ENCODE measurements at regions not wholly inside any gene's neighbourhood (a gene's known extent, or its start where the extent isn't known, plus 50 kb on each side); places are given as distances from the start of the nearest gene placed in this dataset.

DNA sequence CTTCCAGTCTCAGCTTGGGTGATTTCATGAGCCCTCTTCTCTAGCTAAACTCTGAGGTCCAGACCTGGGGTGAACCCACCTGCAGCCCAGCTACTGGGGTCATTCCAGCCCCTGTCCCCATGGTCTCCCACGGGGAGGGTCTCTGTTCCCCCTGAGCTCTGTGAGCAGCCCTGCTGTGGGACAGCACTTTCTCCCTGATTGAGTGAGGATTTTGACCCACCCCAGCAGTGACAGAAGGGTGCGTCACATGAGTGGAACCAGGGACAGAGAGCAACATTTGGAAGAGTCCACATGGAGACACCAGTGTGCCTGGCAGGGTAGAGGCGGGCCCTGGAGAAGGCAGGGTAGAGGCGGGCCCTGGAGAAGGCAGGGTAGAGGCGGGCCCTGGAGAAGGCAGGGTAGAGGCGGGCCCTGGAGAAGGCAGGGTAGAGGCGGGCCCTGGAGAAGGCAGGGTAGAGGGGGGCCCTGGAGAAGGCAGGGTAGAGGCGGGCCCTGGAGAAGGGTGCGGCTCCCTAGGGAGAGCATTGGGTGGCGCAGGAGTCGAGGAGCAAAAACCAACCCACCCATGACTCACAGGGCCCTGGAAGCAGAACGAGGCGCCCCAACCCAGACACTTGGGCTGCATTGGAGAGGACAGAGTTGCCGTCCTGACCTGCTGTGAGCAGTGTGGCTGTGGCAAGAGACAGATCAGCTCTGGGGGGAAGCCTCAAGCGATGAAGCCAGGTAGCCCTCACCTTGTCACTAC, 227.7 kb upstream of the B3GAT1 start:
- DNase-seq: no peak

DNA sequence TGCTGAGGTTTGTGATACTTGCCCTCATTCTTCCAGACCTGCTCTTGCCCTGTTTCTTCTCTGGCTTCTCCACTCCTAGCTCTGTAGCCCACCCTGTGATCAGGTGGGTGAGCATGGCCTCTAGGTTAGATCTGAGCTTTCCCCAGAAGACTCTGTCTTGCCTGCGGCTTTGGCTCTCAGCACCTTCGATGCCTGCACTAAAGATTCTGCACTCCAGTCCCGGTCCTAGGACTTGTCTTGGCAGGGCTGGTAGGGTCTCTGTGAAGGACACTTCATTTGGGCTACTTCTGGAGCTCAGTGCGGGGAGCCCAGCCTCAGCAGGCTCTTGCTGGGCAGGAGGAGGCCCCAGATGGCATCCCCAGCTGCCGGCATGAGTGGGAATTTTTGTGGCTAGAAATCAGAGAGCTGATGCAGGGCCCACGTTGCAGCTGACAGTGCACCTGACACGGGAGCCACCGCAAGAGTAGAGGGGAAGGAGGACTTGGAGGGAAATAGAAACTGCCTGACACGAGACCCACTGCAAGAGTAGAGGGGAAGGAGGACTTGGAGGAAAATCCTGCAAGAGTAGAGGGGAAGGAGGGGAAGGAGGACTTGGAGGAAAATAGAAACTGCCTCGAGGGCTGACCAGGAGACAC, 226.9 kb upstream of the B3GAT1 start:
- DNase-seq: peak; percentile 50

GRCh38 chr11:134637091-134638015, 225.3 kb upstream of the B3GAT1 start:
- DNase-seq: no peak

GRCh38 chr11:134636071-134636470, 224.0 kb upstream of the B3GAT1 start:
- no peak for DNase-seq

DNA sequence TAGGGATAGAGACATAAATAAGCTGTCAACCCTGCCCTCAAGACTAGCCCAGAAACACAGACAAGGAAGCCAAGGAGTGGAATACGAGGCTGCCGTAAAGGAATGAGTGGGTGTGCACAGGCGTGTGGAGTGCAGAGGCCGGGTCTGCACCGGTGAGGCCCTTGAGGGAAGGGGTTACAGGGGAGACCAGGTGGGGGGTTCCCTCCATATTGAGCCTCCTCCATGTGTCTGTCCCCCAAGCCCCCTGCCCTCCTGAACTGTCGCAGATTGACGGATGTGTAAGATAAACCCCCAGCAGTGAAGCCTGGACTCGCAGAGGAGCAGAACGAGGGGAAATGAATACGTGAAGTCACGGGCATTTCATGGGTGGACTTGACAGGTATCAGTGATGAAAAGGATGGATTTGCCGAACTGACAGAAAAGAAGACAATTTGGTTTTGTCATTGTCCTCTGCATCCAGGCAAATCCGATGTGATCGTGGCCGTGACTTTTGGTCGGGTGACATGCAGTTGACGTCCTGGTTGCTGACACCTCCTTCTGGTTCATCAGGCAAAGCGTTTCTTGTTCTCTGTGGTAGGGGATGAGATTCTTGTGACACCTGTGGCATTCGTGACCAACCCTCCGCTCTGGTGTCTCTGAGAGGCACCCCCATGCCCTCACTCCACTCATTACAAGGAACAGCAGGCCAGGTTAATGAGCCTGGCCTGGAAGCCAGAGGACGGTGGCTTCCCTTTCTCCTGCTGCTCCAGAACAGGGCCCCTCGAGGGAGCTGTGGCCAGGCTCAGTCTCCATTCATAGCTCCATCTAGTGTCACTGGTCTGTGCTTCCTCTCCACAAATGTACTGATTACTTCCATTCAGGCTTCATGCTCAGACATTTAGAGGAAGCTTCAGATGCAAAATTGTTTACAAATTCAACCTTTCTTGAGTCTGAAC, 223.1 kb upstream of the B3GAT1 start:
- no peak for DNase-seq

- no peak for DNase-seq
Observed at GRCh38 chr11:134633276-134633675, 221.2 kb upstream of the B3GAT1 start.

- DNase-seq: no peak
Observed at GRCh38 chr11:134632347-134633119, 220.5 kb upstream of the B3GAT1 start.

DNA sequence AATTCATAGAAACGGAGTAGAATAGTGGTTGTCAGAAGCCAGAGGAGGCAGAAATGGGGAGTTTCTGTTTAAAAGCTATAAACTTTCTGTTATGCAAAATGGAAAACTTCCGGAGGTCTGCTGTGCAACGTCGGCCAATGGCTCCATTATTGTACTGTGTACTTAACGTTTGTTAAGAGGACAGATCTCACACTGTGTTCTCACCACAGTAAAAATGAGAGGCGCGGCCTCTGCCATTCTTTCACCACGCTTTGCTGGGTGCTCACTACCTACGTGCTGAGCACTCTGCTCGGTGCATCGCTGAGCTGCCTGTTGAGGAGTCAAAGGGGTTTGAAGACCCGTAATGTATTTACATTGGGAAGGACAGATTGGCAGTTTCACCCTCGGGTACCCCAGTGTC, 218.8 kb upstream of the B3GAT1 start:
- no peak for DNase-seq

DNA sequence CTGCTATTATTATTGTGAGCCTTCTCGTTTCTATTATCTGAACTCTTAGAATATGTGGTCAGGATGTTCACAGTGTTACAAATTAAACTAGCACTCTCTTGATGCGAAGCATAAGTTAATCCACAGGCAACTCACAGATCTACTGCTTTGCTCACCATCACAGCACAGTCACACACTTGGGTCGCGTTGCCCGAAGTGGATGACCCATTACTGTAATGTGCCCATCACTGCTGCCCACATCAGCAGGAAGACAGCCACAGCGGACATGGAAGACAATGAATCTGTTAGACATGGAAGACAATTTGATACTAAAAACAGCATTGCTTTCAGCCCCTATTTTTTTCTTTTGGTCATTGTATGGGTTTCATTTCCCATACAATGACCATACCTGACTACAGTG, 216.4 kb upstream of the B3GAT1 start:
- no peak for DNase-seq

- no peak for DNase-seq
Observed at GRCh38 chr11:134626032-134626431, 214.0 kb upstream of the B3GAT1 start.

GRCh38 chr11:134625631-134626030, 213.6 kb upstream of the B3GAT1 start:
- DNase-seq: no peak

DNA sequence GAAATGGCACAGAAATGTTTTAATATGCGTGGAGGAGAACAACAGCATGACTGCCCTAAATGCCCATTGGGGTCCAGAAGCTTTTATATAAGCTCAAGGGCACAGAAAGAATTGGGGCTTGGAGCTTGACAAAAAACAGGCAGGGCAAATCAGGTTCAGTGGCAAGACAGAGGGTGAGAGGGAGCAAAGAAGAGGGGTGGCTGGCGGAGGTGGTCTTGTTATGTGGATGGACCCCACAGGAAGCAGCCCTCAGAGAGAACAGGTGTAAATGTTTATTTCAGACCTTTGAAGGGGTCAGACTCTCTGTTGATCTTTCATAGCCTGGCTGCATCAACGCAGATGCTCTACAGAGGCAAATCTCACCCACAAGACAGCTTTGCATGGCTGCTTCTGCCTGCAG, 213.1 kb upstream of the B3GAT1 start:
- DNase-seq: no peak

- no peak for DNase-seq
Observed at GRCh38 chr11:134624166-134624920, 212.3 kb upstream of the B3GAT1 start.

- no peak for DNase-seq
Observed at GRCh38 chr11:134623711-134624110, 211.7 kb upstream of the B3GAT1 start.

GRCh38 chr11:134622458-134622857, 210.4 kb upstream of the B3GAT1 start:
- DNase-seq: no peak

GRCh38 chr11:134617360-134617759, 205.3 kb upstream of the B3GAT1 start:
- no peak for DNase-seq

DNA sequence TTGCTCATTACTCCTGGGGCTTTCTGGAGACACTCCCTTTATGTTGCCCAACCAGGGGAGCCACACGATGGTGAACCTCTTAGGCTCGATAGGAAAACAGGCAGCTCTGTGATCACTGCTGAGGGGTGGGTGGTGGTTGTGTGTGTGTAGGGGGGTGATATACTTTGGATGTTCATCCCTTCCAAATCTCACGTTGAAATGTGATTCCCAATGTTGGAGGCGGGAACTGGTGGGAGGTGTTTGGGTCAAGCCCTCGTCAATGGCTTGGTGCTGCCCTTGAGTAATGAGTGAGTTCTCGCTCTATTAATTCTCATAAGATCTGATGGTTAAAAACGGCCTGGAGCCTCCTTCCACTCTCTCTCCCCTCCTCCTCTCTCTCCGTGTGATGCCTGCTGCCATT, 204.0 kb upstream of the B3GAT1 start:
- DNase-seq: no peak

DNA sequence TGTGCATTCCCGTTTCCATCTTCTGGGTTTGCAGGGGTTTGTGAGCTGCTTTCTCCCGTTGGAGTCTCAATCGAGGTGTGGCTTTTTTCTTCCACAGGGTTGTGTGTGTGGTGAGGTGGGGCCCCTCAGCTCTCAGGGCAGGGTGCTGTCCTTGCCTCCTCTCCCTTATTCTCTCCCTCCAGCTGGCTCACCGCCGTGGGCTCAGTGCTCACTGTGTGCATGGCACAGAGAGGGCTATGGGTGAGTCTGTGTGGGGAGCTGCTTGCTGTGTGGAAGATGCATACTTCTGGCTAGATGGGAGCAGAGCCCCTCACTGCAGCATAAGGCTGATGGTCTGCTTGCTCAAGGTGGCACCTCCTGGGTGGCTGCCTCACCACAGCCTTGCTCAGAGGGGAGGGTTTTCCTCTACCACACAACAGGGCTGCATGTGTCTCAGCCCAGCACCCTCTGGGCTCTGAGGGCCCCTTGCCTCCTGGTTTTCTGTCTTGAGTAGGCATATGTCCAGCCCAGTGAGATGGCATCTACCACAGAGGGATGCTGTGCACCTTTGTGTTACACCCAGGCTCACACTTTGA, 203.1 kb upstream of the B3GAT1 start:
- no peak for DNase-seq

- no peak for DNase-seq
Observed at GRCh38 chr11:134614141-134614540, 202.1 kb upstream of the B3GAT1 start.

DNA sequence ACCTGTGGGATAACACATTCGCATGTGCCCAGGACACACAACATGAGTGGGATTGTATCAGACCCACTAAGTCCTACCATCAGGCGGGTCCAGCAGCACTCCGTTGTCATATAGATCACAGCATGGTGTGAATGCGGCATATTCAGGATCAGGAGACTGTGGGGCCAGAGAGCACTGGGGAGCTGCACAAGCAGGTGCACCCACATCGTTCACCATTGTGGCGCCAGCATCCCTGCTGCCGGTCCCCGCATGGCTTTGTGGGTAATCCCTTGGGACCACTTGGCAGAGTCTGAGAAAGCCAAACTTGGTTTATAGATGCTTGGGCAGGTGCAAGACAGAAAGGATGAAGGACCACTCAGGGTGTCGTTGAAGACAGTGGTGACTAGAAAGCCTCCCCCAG, 201.6 kb upstream of the B3GAT1 start:
- DNase-seq: peak; percentile 70
